HG02885 (cell line): ENCODE measurements at regions not wholly inside any gene's neighbourhood (a gene's known extent, or its start where the extent isn't known, plus 50 kb on each side); places are given as distances from the start of the nearest gene placed in this dataset.
"Not testable (repeated sequence)": the region's sequence is repeated elsewhere in the genome, so short reads cannot be mapped to it uniquely, and the experiment has no call there.

Source experiments
- ATAC-seq: cut with Tn5 transposase; IDR thresholded peaks from one replicate; pipeline ENCODE4 v1.9.1; 2021; ENCODE audit warnings: mild to moderate bottlenecking; ENCODE audit not compliant: unreplicated experiment, poor library complexity

DNA sequence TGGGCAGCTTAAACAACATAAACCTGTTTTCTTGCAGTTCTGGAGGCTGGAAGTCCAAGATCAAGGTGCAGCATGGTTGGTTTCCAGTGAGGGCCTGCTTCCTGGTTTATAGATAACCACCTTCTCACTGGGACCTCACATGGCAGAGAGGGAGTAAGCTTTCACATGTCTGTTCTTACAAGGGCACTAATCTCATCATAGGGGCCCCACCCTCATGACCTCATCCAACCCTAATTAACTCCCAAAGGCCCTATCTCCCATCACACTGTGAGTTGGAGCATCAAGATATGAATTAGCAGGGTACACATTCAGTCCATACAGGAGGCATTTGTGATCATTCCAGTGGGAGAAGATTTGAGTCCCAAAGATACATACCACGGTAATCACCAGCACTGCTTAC lies 50.5 kb upstream of the GRIN2A start:
- no peak for ATAC-seq

- no peak for ATAC-seq
Observed at GRCh38 chr16:10239640-10240039, 57.4 kb upstream of the GRIN2A start.

GRCh38 chr16:10240854-10241613 lies 58.8 kb upstream of the GRIN2A start:
- ATAC-seq, result no peak

- no peak for ATAC-seq
Observed at GRCh38 chr16:10242097-10242496, 59.9 kb upstream of the GRIN2A start.

GRCh38 chr16:10242916-10243315 lies 60.7 kb upstream of the GRIN2A start:
- no peak for ATAC-seq

DNA sequence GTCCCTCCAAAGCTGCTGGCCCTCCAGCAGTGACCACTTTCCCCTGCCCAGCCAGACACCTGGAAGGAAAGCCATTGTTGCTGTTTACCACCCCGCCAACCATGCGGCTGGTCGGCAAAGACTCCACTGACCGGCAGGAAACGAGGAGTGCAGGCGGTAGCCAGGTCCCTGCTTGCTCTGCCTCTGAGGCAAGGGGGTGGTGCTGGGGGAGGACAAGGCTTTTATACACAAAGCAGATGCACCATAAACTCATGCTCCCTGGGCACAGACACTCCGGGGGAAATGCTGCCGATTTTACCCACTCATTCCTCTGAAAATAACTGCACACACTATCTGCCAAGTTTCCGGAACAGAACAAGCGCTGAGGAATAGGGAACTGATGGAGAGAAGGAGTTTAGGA lies 62.8 kb upstream of the GRIN2A start:
- no peak for ATAC-seq

DNA sequence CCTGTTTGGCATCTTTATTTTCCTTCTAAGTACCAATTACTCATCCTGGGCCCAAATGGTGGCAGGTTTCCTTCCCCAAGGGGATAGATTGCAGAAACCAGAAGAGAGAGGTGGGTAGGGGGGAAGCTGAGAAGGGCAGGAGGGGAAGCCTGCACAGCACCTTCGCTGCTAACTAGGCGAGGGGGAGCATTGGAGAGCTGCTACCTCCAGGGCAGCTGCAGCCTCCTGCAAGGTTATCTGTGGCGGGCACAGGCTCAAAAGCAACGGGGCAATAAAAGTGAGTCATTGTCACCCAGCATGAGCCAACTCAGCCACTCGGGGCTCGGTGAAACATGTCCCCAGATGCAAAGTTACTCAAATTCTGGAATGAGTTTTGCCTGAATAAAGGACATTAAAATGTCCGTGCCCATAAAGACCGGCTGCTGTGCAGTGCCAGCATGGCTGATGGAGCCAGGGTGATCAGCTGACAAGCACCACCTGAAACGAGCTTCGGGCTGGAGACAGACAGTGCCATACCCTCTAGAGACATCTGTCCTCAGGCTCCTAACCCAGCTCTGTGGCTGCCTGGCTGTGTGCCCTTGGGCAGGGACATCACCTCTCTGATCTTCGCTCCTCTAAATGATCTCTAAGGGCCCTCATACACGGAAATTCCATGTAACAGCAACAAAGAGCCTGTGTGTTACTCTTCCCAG lies 68.1 kb upstream of the GRIN2A start:
- ATAC-seq, result no peak

DNA sequence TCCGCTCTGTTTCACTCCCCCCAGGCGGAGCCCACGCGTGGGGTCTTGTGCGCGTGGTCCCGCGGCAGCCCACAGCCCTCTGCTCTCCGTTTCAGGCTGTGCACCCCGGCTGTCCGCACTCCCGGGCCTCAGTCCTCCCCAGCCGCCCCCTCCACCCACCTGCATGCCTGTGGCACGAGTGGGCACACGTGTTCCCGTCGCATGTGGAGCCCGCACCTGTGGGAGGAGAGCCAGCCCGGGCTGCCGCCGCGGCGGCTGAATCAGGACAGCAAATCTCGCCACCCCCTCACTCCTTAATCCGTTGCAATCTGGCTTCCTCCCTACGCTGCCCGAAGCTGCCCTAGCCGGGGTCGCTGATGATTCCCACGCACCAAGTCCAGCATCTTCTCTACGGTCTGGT lies 69.9 kb upstream of the GRIN2A start:
- ATAC-seq, result no peak

GRCh38 chr16:10253409-10253808 lies 71.2 kb upstream of the GRIN2A start:
- ATAC-seq, result no peak

GRCh38 chr16:10255728-10256127 lies 73.5 kb upstream of the GRIN2A start:
- ATAC-seq, result no peak

DNA sequence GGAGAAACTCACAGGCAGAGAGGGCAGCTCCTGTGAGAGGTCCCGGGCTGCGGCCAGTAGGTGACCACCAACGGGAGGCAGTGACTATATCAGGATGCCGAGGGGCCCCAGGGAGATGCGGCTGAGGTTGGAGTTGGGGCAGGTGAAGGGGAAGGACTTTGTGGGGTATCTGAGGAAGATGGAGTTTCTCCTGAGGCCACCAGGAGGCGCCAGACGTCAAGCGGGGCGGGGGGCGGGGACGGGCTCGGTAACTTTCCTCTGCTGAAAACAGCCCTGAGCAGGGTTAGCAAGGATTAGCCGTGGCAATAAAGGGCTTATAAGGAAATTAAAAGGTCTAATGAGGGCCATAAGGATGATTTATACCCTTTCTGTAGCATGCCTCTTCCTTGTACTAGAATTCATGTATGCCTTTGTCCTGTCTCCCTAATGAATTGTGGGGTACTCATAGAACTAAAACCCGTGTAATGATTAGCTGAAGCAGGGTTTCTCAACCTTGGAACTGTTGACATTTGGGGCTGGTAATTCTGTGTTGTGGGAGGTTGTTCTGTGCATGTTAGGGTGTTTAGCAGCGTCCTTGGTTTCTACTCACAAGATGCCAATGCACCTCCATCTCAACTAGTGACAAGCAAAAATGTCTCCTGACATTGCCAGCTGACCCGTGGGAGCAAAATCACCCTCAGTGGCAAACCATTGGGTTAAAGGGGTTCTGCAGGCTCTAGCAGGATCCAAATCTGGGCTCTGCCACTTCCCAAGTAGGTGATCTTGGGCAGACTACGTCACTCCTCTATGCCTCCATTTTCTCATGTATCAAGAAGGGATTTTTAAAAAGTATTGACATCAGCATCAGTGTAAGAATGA lies 74.8 kb upstream of the GRIN2A start:
- peak; percentile 59 for ATAC-seq

DNA sequence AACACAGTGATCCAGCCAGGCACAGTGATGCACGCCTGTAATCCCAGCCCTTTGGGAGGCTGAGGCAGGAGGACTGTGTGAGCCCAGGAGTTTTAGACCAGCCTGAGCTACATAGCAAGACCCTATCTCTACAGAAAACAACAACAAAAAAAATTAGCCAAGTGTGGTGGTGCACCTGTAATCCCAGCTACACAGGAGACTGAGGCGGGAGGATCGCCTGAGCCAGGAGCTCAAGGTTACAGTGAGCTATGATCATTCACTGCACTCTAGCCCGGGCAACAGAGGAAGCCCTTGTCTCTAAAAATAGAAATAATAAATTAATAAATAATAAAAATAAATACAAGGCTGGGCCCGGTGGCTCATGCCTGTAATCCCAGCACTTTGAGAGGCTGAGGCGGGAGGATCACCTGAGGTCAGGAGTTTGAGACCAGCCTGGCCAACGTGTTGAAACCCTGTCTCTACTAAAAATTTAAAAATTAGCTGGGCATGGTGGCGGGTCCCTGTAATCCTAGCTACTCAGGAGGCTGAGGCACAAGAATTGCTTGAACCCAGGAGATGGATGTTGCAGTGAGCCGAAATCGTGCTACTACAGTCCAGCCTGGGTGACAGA lies 75.5 kb upstream of the GRIN2A start:
- not testable (repeated sequence) for ATAC-seq

DNA sequence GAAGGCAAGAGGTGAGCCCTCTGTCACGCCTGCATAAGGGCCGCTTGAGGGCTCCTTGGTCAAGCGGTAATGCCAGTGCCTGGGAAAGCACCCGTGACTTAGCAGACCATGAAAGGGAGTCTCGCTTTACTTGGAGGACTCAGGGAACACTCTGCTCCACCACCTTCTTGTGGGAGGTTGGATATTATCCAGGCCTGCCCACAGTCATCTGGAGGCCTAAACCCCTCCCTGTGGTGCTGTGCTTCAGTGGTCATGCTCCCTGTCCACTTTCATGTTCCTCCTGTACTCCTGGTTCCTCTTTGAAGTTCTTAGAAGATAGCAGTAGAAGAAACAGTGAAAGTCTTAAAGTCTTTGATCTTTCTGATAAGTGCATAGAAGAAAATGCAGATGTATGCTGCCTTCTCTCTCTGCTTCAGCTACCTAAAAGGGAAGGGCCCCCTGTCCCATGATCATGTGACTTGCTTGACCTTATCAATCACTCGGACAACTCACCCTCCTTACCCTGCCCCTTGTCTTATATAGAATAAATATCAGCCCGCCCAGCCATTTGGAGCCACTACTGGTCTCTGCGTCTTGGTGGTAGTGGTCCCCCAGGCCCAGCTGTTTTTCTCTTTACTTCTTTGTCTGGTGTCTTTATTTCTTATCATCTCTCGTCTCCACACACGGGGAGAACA lies 76.8 kb upstream of the GRIN2A start:
- not testable (repeated sequence) for ATAC-seq

- no peak for ATAC-seq
Observed at GRCh38 chr16:10261077-10261476, 78.8 kb upstream of the GRIN2A start.

DNA sequence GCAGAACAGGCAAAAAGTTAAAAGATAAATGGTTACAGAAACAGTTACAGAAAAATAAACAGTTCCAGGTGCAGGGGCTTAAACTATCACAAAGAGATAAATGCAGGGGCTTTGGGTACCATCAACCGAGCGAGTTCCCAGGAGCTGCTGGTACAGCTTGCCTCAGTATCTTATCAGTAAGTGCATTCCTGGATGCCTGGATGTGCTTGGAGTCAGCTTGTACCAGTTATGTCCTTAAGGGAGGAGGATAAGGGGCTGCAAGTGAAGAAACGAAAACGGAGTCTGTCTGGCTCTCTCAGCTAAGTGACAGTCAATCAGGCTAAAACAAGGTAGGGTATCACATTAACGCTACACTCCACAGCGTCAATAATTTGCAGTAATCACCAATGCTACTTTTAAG lies 79.3 kb upstream of the GRIN2A start:
- not testable (repeated sequence) for ATAC-seq

GRCh38 chr16:10262377-10263132 lies 80.3 kb upstream of the GRIN2A start:
- ATAC-seq, result no peak

DNA sequence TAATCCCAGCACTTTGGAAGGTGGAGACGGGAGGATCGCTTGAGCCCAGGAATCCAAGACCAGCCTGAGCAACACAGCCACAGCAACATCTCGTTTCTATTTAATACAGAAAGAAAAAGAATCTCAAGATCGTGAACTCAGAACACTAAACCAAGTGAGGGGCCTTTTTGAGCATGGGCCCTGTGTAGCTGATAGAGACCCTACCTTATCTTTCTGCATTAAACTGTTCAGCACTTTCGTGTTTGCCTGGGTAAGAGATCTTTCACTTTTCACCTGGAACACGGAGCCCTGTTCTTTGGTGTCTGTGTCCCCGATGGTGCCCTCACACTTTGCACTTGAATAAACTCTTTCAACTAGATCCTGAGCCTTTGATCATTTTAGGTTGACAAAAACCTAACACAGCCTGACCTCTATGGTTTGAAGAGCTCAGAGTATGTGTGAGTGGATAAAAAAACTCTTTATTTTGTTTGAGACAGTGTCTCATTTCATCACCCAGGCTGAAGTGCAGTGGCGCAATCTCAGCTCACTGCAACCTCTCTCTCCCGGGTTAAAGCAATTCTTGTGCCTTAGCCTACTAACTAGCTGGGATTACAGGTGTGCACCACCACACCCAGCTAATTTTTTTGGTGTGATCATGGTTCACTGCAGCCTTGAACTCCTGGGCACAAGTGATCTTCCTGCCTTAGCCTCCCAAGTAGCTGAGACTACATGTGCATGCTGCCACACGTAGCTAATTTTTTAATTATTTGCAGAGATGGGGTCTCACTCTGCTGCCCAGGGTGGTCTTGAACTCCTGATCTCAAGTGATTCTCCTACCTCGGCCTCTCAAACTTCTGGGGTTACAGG lies 83.8 kb upstream of the GRIN2A start:
- no peak for ATAC-seq

DNA sequence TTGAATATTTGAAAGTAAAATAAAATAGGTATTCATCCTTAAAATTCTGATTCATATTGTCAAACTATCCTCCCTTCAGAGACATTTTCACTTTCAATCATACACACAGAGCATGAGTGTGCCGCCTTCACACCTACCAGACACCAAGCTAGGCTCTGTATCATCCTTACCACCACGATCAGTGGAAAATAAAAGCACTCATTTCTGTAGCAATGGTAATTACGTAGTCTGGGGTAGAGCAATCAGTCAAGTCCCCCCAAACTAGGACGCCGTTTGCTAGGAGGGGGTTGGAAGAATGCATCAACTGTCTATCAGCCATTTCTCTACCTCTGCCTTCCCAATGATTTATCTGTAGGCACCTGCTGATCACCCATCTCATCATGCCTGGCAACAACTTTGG lies 84.6 kb upstream of the GRIN2A start:
- peak; percentile 82 for ATAC-seq

DNA sequence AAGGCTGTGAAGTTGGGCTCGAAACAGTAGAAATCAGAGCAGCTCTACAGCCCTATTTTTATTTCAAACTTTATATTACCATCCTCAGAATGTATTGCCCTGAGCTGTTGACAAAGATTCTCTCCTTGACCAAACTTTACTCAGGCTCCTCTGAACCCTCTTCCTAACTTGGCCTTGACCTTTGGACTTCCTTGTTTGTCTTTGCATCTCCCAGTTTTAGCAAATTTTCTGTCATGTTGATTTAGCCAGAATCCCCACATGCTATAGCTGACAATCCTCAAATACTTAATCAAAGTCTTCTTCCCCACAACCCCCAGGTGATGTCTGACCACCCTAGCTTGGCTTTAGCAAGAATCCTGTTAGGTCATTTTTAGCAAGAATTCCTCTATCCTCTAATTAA lies 87.4 kb upstream of the GRIN2A start:
- no peak for ATAC-seq
